Left colon (tissue), 2 donors: ENCODE measurements at regions not wholly inside any gene's neighbourhood (a gene's known extent, or its start where the extent isn't known, plus 50 kb on each side); places are given as distances from the start of the nearest gene placed in this dataset.
"Not testable (repeated sequence)": the region's sequence is repeated elsewhere in the genome, so short reads cannot be mapped to it uniquely, and the experiment has no call there.

ENCODE experiments used
- ATAC-seq: fragments of 200-7000 bp; cut with Tn5 transposase; one replicate; pipeline ENCODE4 v1.9.1; 2020; ENCODE audit warnings: mild to moderate bottlenecking, moderate library complexity
- DNase-seq, 2 donors: peaks; one replicate each; pipeline ENCODE4 v3.0.0-alpha.2; 2020
- intact Hi-C, 2 donors: fragments of 100-400 bp; cut with DNase I in 1 of 2; cut with micrococcal nuclease in 1 of 2; formaldehyde crosslinking; loops; one replicate each; pipeline versions ENCODE4 v1.11.2 to v1.14.0; 2022; cut with DNase I, micrococcal nuclease
- donor health status: DM: no; HTN: no; CAD: no.
- donor health status: DM: yes; HTN: yes; CAD: no.

DNA sequence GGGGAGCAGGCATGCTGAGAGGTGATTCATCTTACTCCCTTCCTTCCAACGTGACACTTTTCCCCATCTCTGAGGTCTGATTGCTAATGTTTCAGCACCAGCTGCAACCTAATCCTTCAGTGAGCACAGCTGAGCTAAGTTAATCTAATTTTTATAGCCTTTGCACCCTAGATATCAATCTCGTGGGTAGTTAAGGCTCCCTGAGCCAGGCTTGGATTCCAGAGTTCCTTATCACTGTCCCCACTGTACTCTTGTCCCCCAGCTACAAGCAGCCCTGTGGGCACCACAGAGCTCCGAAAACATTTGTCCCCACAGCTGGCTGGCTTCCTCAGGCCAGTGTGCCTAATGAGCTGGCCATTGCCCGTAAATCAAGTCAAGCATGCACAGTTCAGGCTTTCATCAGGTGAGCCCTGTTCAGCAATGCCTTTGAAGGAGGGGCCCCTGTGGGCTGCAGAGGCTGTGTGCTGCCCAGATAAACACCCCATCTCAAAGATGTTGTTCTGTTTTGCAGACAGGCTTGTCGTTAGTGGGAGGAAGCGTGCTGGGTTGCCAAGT is 376.9 kb upstream of the RASGRP1 start:
- ATAC-seq (no peak), DNase-seq (no peak)
- intact Hi-C loops: loop anchor here in 1 of 2 donors (5.0 kb wide), 1 partner anchor 51 kb away; no protein-coding TSS in a partner anchor

DNA sequence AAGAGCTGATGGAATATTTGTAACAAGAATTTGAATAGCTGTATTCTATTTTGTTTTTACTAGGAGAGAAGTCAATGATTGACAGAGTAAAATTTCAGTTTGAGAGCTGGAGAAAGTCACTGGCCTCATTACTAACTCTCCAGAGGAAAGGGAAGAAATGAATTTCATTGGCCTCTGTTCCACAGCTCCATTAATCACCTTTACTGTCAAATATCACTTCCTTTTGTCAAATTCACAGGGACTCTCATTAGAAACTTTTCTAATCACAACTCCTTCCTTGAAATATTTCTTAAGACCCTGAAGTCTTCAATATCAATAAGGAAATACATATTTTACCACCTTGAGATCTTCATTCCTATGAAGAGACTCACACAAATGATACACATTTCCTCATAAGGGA is 379.9 kb upstream of the RASGRP1 start:
- ATAC-seq: no peak
- intact Hi-C loops: loop anchor here in 1 of 2 donors (5.0 kb wide), 1 partner anchor 48 kb away; no protein-coding TSS in a partner anchor
- no peak for DNase-seq

DNA sequence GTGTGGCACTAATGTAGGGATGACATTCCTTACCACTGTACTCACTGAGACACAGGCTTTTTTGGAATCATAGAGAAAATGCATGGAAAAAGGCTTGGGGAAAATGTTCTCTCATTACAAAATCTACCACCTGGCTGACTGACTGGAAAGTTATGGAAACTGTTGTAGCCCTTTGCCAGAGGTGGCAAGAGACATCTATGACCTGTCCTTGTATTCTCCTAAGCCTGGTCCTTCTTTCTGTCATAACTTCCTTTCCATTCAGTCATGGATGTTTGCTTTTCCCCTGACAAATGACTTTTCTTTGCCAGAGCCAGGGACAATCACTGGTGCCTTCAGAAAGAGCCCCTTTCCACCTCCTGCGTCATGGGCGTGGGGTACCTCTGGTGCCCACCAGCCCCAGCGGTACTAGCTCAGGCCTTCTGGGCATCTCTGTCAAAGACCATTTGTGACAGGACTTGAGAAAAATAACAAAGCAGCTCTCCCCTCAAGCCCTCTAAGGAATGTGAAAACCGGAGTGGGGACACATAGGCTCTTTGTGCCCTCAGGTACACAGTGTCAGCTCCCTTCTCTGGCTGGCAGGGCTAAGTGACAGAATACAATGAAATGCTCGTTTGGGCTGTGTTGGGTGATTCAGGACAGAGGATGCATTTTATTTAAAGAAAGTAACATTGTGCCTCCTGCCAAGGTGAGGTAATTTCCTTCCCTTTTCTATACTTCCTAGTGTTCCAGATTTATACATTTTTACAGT is 381.1 kb upstream of the RASGRP1 start:
- DNase-seq (no peak), ATAC-seq (no peak)
- intact Hi-C loops: no loop called here

DNA sequence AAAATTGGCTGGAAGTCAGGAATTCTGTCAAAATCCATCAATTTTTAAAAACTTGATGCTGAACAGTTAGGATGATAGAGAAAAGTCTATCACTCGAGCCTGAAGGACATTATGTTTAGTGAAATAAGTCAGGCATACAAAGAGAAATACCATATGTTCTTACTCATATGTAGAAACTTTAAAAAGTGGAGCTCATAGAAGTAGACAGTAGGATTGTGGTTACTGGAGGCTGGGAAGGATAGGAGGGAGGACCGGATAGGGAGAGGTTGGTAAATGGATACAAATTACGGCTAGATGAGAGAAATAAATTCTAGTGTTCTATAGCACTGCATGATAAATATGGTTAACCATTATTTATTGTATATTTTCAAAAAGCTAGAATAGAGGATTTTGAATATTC is 389.5 kb upstream of the RASGRP1 start:
- DNase-seq (no peak), ATAC-seq (no peak)
- intact Hi-C loops: no loop called here

DNA sequence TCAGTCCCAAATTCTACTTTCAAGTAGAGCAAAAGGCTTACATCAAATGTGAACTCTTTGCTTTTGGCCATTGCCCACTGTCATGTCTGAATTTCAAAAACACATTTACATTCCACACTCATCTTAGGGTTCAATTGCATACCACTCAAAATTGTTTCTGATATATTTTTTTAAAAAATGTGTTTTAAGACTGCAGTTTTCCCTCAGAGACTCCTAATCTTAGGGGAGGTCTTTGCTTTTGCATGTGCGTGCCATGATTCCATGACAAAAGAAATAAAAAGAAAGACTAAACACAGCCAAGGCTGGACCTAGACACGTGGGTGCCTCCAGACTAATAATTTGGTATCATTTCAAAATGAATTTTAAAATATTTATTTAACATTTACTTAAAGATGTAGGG is 396.8 kb upstream of the RASGRP1 start:
- intact Hi-C loops: no loop called here
- ATAC-seq (no peak), DNase-seq (no peak)

DNA sequence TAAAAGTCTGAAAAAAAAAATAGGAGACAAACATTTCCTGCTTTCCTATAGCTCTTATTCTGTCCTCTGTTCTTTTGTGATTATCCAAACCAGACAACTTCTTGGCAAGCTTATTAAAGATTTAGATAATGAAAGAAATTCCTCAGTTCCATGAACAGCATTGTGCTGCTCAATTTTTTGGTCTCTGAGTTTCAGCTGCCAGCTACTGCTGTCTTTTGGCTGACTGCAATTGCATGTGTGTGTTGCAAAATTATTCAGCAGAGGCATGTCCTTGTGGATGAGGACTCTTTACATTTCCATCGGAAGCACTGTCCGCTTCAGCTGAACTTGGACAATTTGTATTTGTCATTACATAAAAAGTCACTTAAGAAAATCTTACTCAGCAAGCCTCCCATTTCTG is 397.3 kb upstream of the RASGRP1 start:
- ATAC-seq: no peak
- DNase-seq: no peak
- intact Hi-C loops: no loop called here

DNA sequence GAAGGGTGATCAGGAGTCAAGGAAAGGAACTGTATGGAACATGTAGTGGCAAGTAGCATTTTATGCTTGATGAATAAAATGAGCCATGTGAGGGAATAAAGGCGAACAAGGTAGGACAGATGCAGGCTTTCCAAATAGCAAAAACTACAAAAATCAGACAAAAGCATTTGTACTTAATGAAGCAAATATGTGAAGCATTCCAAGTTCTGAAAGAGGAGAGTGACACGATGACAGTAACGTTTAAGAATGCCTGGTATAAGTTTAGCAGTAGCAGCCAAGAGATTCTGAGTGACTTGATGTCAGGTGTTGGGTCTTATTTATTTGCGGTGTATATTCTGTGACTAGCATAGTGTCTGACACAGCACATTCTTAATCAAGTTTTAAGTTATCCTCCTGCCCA is 408.2 kb upstream of the RASGRP1 start:
- ATAC-seq: no peak
- no peak for DNase-seq
- intact Hi-C loops: no loop called here

DNA sequence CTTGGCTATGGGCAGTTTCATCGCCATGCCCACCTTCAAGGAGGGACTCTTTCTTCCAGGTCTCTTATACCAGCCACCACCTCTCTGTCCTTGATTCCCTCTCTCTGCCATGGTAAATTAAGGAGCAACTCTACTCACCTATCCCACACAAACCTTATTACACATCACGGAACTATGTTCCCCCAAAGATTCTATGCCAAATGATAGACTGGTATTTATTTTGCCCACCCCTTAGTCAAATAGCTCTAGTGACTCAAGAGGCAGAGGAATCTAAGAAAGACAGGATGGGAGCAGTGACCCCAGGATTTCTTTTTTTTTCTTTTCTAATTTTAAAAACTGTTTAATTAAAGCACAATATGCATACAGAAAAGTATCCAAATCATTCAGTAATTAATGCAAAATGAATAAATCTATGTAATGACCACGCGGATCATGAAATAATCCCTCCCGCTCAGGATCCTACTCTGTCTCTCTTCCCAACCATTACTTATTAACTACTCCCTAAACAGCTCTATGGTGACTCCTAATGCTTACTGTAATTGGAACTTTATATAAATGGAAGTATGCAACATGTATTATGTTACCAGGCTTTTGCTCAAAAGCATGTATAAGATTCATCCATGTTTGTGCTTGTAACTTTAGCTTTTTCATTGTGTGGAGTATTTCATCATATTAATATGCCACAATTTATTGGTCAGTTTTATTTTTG is 410.8 kb upstream of the RASGRP1 start:
- no peak for ATAC-seq
- intact Hi-C loops: no loop called here
- no peak for DNase-seq

DNA sequence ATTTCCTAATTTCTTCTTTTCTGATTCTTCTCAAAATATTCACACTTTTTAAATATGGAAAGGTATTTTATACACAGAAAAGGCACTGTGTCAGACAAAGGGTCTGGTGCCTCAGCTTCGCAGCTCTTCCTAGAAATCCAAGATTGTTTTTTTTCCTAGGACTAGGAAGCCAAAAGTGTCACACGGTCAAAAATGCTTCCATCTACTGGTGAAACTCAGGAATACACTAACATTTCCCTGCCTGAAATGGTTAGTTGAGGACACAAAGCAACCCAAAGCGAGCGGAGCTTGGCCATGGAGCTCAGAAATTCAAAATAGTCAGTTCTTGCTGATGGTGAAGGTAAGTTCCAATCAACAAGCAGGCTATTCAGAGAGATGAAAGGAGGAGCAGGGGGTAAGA is 426.5 kb upstream of the RASGRP1 start:
- no peak for DNase-seq
- no peak for ATAC-seq
- intact Hi-C loops: loop anchor here in 1 of 2 donors (5.0 kb wide), 1 partner anchor 49 kb away; no protein-coding TSS in a partner anchor

DNA sequence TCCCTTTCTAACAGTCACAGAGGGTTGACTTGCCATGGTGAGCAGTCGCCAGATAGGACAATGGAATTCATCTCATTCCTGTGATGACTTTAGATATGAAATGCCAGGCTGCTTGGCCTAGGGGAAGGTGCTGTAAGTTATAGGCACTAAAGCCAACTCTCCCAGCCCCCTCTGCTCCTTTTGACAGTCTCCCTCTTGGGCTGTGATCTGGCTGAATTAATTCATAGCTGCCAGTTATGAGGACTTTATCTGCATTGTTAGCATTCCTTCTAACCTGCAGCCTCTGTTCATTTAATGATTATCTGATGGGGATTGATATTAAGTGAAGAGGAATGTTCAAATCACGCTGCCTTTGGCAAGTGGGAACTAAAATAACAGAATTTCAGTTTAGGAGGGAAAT is 427.1 kb upstream of the RASGRP1 start:
- no peak for DNase-seq
- intact Hi-C loops: loop anchor here in 1 of 2 donors (5.0 kb wide), 1 partner anchor 49 kb away; no protein-coding TSS in a partner anchor
- no peak for ATAC-seq

DNA sequence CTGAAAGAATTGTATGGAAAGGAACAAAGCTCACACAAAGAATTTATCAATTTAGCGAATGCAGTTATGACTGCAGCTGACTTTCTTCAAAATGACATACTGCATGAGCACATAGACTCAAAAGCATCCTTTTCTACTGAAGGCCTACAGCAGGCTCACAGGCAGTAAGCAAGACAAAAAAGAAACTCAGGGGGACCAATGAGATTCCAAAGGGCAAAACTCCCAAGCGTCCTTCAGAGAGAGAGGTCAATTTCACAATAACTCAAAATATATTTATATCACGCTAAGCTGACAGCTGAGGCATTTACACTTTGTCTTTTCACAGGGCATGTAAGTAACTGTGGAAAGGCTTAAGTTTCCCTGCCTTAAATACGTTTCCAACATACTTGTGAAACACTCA is 427.9 kb upstream of the RASGRP1 start:
- intact Hi-C loops: loop anchor here in 1 of 2 donors (5.0 kb wide), 1 partner anchor 50 kb away; no protein-coding TSS in a partner anchor
- DNase-seq (no peak), ATAC-seq (no peak)

DNA sequence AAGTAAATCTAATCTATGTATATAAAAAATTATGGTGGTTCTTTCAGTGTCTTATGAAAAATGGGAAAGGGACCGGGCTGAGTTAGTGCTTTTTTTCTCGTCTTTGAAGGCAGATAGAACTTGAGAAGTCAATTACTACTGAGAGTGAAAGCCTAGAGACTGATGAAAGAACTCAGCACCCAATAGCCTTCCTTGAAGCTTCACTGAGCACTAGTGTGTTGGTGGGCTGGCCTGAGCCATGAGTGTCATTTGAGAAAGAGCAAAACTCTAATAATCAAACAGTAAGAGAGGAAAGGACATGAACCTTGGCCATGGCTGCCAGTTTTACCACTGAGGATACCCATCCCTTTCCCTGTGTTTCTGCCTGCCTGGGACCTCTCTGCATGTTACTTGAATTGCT is 428.3 kb upstream of the RASGRP1 start:
- ATAC-seq (no peak), DNase-seq (no peak)
- intact Hi-C loops: loop anchor here in 1 of 2 donors (5.0 kb wide), 1 partner anchor 51 kb away; no protein-coding TSS in a partner anchor

DNA sequence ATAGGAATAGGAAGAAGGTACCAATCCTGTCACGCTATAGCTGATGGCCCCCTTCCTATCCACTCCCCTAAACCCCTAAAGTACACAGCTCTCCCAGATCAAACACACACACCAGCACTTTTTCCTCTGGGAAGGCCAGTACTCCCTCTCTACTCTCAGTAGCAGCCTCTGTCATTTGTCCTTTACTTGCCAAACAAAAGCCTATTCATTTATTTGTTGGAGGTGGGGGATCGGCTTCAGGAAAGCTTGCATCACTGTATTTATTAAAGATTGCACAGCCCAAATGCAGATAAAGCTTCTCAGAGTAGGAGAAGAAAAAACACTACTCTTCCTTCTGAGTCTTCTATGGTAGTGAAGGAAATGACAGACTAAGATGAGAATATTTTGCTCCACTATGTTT is 429.7 kb upstream of the RASGRP1 start:
- intact Hi-C loops: loop anchor here in 1 of 2 donors (5.0 kb wide), 1 partner anchor 52 kb away; no protein-coding TSS in a partner anchor
- DNase-seq: no peak
- ATAC-seq: no peak

DNA sequence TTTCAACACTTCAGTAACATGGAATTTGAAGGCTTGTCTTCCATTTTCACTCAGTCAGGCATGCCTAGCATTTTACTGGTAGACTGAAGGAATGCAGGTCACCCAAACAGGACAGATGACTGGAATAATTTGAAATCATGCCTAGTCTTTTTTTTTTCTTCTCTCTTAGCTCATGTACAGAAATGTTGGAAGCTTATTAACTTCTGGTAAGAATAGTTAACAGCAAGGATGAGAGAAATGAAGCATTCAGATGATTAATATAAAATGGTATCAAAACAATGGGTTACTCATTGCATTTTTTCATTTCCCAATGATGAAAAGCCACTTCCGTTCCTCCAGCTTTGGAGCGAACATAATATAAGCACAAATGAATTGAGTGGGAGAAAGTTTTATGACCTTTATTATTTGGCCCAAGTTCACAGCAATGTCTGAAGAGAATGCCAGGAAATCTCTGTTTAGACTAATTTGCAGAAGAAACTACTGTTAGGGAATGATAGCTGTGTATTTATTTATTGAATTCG is 431.6 kb upstream of the RASGRP1 start:
- intact Hi-C loops: no loop called here
- DNase-seq: no peak
- no peak for ATAC-seq

DNA sequence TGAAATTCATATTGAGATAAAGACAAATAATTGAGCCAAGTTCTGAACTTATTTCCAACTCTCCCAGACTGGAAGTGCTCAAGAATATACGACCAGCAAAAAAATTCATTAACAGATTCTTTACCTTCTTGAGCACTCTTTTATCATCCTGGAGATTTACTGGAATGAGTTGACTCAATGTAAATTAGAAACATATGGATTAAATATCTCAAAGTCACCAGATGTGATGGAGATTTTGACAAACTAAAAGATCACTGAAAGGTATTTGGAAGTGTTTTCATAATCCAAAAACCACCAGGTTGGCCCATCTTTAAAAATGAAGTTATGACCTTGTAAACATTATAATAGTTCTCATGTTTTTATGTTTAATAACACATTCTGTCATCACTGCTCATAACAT is 433.2 kb upstream of the RASGRP1 start:
- intact Hi-C loops: no loop called here
- ATAC-seq: no peak
- no peak for DNase-seq

DNA sequence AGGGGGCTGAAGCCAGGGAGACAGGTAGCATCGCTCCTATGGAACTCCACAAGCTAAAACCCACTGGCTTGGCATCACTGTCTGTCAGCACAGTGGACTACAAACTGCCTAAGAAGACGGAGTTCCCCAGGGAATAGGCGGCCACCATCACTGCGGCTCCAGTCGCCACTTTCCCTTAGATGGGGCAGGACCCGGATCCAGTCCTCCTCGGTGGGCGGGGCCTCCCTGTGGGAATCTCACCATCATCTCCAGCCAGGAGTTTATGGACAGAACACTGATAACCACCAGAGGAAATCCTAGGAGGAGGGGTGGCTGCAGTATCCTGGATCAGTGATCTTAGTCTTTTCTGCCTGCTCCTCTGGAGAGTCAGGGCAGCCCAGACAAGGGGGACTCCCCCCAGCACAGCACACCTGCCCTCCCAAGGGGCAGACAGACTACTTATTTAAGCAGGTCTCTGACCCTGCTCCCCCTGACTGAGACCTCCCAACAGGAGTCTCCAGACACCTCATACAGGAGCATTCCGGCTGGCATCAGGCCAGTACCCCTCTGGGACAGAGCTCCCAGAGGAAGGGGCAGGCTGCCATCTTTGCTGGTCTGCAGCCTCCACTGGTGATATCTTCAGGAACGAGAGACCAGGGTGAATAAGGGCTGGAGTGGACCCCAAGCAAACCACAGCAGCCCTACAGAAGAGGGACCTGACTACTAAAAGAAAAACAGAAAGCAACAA is 435.6 kb upstream of the RASGRP1 start:
- no peak for DNase-seq
- ATAC-seq: no peak
- intact Hi-C loops: no loop called here

DNA sequence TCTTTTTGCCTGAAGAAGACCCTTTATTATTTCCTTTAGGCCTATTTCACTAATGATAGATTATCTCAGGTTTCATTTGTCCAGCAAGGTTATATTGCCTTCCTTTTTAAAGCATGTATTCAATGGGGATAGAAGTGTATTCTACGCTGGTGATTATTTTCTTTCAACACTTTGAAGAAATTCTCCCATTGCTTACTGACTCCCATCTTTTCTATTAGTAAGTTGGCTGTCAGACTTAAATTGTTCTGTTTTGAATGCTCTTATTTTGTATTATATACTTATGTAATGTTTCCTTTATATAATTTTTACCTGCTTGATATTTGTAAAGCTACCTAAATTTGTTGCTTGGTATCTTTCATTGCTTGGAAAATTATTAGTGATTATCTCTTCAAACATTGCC is 445.1 kb upstream of the RASGRP1 start:
- DNase-seq (no peak), ATAC-seq (no peak)
- intact Hi-C loops: no loop called here

DNA sequence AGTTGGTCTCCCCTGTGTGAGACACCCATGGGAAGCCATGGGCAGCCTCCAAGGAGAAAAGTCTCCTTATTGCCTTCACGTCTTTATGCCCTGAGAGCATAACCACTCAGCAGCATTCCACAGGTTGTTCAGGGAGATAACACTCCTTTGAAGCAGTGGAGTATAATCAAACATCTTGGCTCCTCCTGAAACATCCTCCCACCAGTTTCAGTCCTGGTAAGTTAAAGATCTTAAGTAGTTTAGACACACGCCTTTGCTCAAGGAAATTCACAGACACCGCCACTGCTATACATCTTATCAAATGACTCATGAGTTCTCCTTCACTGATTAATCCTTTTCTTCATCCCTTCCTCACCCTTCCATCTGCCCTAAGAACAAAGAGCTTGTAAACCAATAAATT is 446.5 kb upstream of the RASGRP1 start:
- ATAC-seq, intact Hi-C loops, DNase-seq: not testable (repeated sequence)

DNA sequence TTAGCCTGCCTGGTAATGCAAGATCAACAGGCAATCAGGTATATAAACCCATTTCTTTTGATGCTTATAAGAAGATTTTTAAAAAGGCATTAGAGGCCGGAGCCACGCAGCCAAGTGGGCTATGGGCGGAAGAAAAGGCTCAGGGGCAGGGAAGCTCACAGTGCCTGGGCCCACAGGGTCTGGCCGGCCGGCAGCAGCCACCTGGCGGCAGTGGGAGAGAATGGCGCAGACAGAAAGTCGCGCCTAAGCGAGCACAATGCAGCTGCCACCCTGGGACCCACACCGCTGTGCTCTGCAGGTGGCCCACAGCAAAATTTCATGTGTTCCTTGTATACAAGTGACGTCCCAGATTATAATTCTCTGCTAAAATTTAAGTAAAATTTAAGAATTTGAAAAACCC is 448.6 kb upstream of the RASGRP1 start:
- intact Hi-C loops: no loop called here
- ATAC-seq: no peak
- no peak for DNase-seq
